OCI-LY1 (cell line): ENCODE measurements at regions not wholly inside any gene's neighbourhood (a gene's known extent, or its start where the extent isn't known, plus 50 kb on each side); places are given as distances from the start of the nearest gene placed in this dataset.

Experiments used
- EZH2 ChIP-seq: fragments of 200-600 bp; sonication (generic), shearing (Covaris generic); IDR thresholded peaks from 2 replicates; pipeline ENCODE4 v1.8.0; 2017; ENCODE audit warnings: borderline replicate concordance, mixed run types, mild to moderate bottlenecking, antibody characterized with exemption, low read length, moderate library complexity, mixed read lengths
- TF ChIP-seq, protein P1 (sequence below): fragments of 200-600 bp; sonication (generic), shearing (Covaris generic); IDR thresholded peaks from 2 replicates; pipeline ENCODE4 v1.5.1; 2017; ENCODE audit warnings: mild to moderate bottlenecking, antibody characterized with exemption, low read length, moderate library complexity, mixed read lengths

DNA sequence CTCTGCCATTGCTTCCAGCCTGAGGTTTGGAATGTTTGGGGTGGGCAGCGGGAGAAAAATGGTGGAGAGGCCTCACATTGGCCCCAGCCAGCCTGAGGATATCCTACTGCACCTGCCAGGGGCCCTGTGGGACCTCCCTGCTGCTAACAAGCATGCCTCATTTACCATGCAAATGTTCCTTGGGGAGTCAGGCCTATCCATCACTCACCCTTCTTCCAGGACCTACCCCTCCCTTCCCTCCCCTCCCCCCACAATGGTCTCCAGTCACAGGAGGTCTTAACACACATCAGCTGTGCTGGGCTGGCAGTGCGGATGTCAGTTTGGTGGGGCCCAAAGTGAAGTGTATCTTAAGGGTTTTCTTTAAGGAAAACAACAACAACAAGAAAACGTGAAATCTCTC lies 139.2 kb downstream of the SHOX start:
- TF ChIP-seq, protein P1, sequence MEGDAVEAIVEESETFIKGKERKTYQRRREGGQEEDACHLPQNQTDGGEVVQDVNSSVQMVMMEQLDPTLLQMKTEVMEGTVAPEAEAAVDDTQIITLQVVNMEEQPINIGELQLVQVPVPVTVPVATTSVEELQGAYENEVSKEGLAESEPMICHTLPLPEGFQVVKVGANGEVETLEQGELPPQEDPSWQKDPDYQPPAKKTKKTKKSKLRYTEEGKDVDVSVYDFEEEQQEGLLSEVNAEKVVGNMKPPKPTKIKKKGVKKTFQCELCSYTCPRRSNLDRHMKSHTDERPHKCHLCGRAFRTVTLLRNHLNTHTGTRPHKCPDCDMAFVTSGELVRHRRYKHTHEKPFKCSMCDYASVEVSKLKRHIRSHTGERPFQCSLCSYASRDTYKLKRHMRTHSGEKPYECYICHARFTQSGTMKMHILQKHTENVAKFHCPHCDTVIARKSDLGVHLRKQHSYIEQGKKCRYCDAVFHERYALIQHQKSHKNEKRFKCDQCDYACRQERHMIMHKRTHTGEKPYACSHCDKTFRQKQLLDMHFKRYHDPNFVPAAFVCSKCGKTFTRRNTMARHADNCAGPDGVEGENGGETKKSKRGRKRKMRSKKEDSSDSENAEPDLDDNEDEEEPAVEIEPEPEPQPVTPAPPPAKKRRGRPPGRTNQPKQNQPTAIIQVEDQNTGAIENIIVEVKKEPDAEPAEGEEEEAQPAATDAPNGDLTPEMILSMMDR: no peak
- no peak for TF ChIP-seq EZH2
